Hepatocyte (in vitro differentiated cells): ENCODE measurements at regions not wholly inside any gene's neighbourhood (a gene's known extent, or its start where the extent isn't known, plus 50 kb on each side); places are given as distances from the start of the nearest gene placed in this dataset.
A peak's percentile ranks its signal among the peaks of the same experiment; 100 is the strongest.

Source experiments
- DNase-seq: peaks from one replicate; pipeline ENCODE4 v3.0.0-alpha.2; 2016; ENCODE audit warnings: low spot score
- H2AFZ ChIP-seq: fragments of 200-600 bp; sonication (generic); 2 replicates; pipeline ENCODE4 v1.6.0; 2016; ENCODE audit warnings: antibody characterized with exemption, mild to moderate bottlenecking
- H3K27ac ChIP-seq: fragments of 200-600 bp; sonication (generic); 2 replicates; pipeline ENCODE4 v1.5.1; 2016; ENCODE audit warnings: mild to moderate bottlenecking
- H3K27me3 ChIP-seq: fragments of 200-600 bp; sonication (generic); 2 replicates; pipeline ENCODE4 v1.6.1; 2016
- H3K36me3 ChIP-seq: fragments of 200-600 bp; sonication (generic); replicated peaks from 2 replicates; pipeline ENCODE4 v1.5.1; 2016; ENCODE audit warnings: low read depth; ENCODE audit not compliant: insufficient read depth
- H3K4me1 ChIP-seq: fragments of 200-600 bp; sonication (generic); 2 replicates; pipeline ENCODE4 v1.5.1; 2016; ENCODE audit warnings: mild to moderate bottlenecking, moderate library complexity; ENCODE audit not compliant: insufficient read depth
- H3K4me2 ChIP-seq: fragments of 200-600 bp; sonication (generic); 2 replicates; pipeline ENCODE4 v1.6.0; 2016
- H3K4me3 ChIP-seq: fragments of 200-600 bp; sonication (generic); 2 replicates; pipeline ENCODE4 v1.5.1; 2016; ENCODE audit warnings: mild to moderate bottlenecking
- H3K79me2 ChIP-seq: fragments of 200-600 bp; sonication (generic); 2 replicates; pipeline ENCODE4 v1.6.0; 2017; ENCODE audit warnings: mild to moderate bottlenecking
- H3K9me2 ChIP-seq: fragments of 200-600 bp; sonication (generic); replicated peaks from 2 replicates; pipeline ENCODE4 v1.6.0; 2017; ENCODE audit warnings: mild to moderate bottlenecking; ENCODE audit not compliant: insufficient read depth
- H3K9me3 ChIP-seq: fragments of 200-600 bp; sonication (generic); 2 replicates; pipeline ENCODE4 v1.5.1; 2016; ENCODE audit warnings: low read depth, mild to moderate bottlenecking
- H4K20me1 ChIP-seq: fragments of 200-600 bp; sonication (generic); 2 replicates; pipeline ENCODE4 v1.6.0; 2016; ENCODE audit warnings: mild to moderate bottlenecking; ENCODE audit not compliant: insufficient read depth, poor library complexity, severe bottlenecking
- EZH2 ChIP-seq: fragments of 200-600 bp; sonication (generic); IDR thresholded peaks from 2 replicates; pipeline ENCODE4 v1.6.1; 2016; ENCODE audit warnings: antibody characterized with exemption, mild to moderate bottlenecking, borderline replicate concordance
- EZH2phosphoT487 ChIP-seq: fragments of 200-600 bp; sonication (generic); IDR thresholded peaks from one replicate; pipeline ENCODE4 v1.6.1; 2018; ENCODE audit warnings: antibody characterized with exemption, mild to moderate bottlenecking, low read depth, moderate library complexity; ENCODE audit not compliant: unreplicated experiment, severe bottlenecking
- WGBS: methylation state at CpG from one replicate; pipeline ENCODE4 v1.1.6; 2016; ENCODE audit warnings: low lambda C conversion rate; ENCODE audit errors: missing lambda C conversion rate; 5-methylcytosine and 5-hydroxymethylcytosine counted together
- TF ChIP-seq, protein P1 (sequence below): fragments of 200-600 bp; sonication (generic); IDR thresholded peaks from 2 replicates; pipeline ENCODE4 v1.5.1; 2016; ENCODE audit warnings: antibody characterized with exemption, mild to moderate bottlenecking; ENCODE audit not compliant: poor library complexity

DNA sequence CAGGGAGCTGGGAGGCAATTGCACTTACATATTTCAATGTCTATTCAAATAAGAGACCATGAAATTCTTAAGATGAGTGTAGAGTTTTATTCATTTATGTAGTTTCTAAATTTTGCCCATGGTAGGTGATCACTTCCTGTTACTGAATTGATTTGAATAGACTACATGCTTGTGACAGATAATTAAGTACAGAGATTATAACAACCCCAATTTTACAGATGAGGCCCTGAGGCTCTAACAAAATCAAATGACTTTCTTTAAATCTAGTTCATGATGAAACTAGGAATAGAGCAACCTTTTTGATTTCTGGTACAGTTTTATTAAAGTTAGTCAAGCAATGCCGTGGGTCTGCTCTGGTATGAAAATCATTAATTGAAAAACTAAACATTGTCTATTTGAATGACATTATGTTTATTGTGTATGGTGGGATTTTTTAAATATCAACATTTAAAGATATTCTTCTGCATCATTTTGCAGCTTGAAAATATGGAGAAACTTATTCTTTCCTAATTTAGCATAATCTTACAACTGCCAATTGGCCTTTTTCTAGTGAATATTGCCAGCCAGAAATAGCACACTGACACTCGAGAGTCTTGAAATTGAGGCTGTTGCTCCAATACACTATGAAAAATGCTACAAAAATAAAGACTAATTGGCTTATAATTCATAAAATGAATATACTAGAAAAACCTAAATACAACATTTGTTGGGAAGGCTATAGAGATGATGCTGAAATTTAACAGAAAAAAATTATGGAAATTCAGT lies 308.9 kb downstream of the SLC6A15 start:
- TF ChIP-seq, protein P1, sequence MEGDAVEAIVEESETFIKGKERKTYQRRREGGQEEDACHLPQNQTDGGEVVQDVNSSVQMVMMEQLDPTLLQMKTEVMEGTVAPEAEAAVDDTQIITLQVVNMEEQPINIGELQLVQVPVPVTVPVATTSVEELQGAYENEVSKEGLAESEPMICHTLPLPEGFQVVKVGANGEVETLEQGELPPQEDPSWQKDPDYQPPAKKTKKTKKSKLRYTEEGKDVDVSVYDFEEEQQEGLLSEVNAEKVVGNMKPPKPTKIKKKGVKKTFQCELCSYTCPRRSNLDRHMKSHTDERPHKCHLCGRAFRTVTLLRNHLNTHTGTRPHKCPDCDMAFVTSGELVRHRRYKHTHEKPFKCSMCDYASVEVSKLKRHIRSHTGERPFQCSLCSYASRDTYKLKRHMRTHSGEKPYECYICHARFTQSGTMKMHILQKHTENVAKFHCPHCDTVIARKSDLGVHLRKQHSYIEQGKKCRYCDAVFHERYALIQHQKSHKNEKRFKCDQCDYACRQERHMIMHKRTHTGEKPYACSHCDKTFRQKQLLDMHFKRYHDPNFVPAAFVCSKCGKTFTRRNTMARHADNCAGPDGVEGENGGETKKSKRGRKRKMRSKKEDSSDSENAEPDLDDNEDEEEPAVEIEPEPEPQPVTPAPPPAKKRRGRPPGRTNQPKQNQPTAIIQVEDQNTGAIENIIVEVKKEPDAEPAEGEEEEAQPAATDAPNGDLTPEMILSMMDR: no peak
- no peak for TF ChIP-seq EZH2
- no peak for TF ChIP-seq EZH2phosphoT487
- H2AFZ ChIP-seq: no peak overlapping the region

DNA sequence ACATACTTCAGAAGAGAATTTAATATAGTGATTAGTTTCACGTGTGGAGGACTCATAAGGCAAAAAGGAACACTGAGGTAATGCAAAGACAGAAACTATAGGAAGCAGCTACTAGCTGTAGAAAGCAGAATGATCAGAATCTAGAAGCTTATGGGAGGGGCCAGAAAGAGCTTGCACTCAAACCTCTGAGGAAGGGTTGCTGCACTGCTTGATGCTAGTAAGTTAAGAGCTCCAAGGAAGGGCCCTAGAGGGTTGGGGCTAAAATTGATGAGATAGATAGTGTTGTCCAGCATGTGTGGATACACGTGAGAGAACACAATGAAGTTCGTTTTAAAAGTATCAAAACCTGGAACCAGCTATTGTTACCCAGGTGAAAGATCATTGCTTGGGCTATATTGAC lies 311.1 kb downstream of the SLC6A15 start:
- WGBS: 77% methylated on average over 3 of the region's 3 CpGs
- H3K9me3 ChIP-seq: no peaks in the 10 kb centered on the region
- no peak overlapping the region for H3K4me3 ChIP-seq
- H4K20me1 ChIP-seq: no peaks in the 10 kb centered on the region
- TF ChIP-seq EZH2phosphoT487: no peak
- TF ChIP-seq, protein P1: no peak
- no peak for TF ChIP-seq EZH2
- no peaks in the 10 kb centered on the region for H3K9me2 ChIP-seq
- no peaks in the 10 kb centered on the region for H3K79me2 ChIP-seq
- H3K4me1 ChIP-seq: no peaks in the 10 kb centered on the region
- no peak for DNase-seq
- H3K4me2 ChIP-seq: no peak overlapping the region
- no peak overlapping the region for H3K27ac ChIP-seq
- H3K27me3 ChIP-seq: no peaks in the 10 kb centered on the region
- H2AFZ ChIP-seq: no peak overlapping the region
- no peaks in the 10 kb centered on the region for H3K36me3 ChIP-seq

More for the DNA sequence above, 308.9 kb downstream of the SLC6A15 start:
- H3K9me2 ChIP-seq: no peaks in the 10 kb centered on the region
- no peaks in the 10 kb centered on the region for H3K4me1 ChIP-seq
- no peak overlapping the region for H3K4me2 ChIP-seq
- no peak overlapping the region for H3K4me3 ChIP-seq
- no peaks in the 10 kb centered on the region for H3K79me2 ChIP-seq
- H3K9me3 ChIP-seq: no peaks in the 10 kb centered on the region
- no peak overlapping the region for H3K27ac ChIP-seq
- DNase-seq: no peak
- no peaks in the 10 kb centered on the region for H3K27me3 ChIP-seq
- H3K36me3 ChIP-seq: no peaks in the 10 kb centered on the region
- H4K20me1 ChIP-seq: no peaks in the 10 kb centered on the region
- WGBS: 90% methylated on average over 2 of the region's 2 CpGs

DNA sequence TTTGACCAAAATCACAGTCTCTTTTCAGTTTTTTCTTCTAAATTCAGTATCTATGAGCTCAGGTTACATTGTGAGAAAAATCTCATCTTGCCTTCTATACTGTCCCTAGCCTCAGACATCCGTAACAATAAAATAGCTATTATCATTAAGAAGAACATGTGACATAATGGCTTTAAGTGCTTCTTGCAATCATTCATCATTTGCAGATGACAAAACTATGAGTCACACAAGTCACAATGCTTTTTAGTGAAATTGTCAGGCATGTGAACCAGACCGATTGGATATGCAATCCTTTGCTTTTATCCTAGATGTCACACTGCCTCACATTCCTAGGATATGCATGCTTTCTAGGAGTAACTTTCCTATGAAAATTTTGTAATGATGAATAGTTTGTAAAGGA lies 313.1 kb downstream of the SLC6A15 start:
- H3K79me2 ChIP-seq: no peaks in the 10 kb centered on the region
- H4K20me1 ChIP-seq: no peaks in the 10 kb centered on the region
- no peak overlapping the region for H3K27ac ChIP-seq
- H3K9me3 ChIP-seq: no peaks in the 10 kb centered on the region
- H2AFZ ChIP-seq: no peak overlapping the region
- 43% methylated on average over 2 of the region's 2 CpGs for WGBS
- no peaks in the 10 kb centered on the region for H3K4me1 ChIP-seq
- H3K36me3 ChIP-seq: no peaks in the 10 kb centered on the region
- H3K9me2 ChIP-seq: no peaks in the 10 kb centered on the region
- no peak overlapping the region for H3K4me2 ChIP-seq
- DNase-seq: peak; percentile 35
- H3K4me3 ChIP-seq: no peak overlapping the region
- no peaks in the 10 kb centered on the region for H3K27me3 ChIP-seq
- TF ChIP-seq, protein P1: no peak
- no peak for TF ChIP-seq EZH2phosphoT487
- TF ChIP-seq EZH2: no peak
